Right forelimb (tissue), 1 donor: ENCODE measurements at regions not wholly inside any gene's neighbourhood (a gene's known extent, or its start where the extent isn't known, plus 50 kb on each side); places are given as distances from the start of the nearest gene placed in this dataset.

ENCODE experiments used
- DNase-seq: peaks from one replicate; pipeline ENCODE4 v3.0.0-alpha.2; 2018

DNA sequence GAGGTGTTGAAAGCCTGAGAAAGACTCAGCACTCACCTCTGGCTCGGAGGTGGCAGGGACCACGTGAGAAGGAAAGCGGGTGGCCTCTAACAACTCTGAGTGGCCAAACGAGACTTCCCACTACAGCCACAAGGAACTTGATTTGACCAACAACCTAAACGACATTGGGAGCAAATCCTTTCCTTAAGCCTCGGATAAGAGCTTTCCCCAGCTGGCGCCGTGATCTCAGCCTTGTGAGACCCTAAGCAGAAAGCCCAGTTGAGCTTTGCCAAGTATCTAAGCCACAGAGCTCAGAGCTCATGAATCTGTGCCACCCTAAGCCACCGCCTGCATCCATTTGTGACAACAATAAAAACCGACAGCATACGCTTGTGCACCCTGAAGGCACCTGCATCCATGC lies 636.0 kb downstream of the TBC1D22A start:
- DNase-seq, result no peak

DNA sequence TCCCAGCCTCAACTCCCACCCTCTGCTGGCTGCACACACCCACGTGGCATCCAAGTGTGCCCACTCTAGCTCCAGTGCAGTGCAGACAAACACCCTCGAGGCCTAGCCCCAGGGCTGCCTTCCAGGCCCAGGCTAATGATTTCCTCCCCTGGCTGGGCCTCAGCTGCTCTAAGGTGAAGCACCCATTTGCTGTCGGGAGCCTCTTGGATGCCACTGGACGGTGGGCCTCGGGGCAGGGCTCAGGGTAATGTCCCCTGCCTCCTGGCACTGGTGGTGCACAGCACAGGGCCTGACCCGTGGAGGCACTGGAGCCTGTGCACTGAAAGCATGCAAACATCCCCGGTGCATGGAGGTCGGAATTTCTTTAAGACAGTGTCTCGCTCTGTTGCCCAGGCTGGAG lies 635.2 kb downstream of the TBC1D22A start:
- no peak for DNase-seq

DNA sequence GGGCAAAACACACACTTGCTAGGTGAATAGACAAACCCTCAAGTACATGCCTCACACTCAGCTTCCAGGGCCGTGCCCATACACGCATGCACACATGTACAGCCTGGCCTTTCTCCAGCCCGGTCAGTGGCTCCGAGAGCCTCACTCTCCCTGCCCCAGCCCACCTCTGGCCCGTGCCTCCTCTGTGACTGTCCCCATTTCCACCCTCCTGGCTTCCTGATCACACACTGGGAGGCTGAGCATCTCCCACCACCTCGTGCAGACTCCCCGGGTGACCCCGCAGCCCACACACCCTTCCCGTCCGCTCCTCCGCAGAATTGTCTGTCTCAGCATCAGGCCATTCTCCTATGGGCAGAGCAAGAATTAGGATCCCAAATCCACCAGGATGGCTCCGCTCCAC lies 634.1 kb downstream of the TBC1D22A start:
- no peak for DNase-seq

DNA sequence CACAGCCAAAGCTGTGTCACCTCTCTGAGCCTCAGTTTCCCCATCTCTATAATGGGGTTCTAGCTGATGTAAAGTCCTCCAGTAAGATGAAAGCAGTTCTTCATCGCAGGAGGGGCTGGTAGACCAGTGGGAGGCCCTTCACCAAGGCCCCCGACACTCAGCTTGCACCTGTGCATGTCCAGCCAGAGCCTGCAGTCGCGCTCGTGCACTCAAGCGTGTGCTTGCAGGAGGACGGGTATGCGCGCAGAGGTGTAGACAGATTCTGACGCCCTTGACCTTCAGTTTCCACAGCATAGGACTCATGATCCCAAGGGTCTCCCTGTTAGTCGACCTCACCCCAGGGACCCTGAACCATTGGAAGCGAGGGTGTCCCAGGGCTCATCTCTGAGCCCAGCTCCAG lies 633.7 kb downstream of the TBC1D22A start:
- no peak for DNase-seq

DNA sequence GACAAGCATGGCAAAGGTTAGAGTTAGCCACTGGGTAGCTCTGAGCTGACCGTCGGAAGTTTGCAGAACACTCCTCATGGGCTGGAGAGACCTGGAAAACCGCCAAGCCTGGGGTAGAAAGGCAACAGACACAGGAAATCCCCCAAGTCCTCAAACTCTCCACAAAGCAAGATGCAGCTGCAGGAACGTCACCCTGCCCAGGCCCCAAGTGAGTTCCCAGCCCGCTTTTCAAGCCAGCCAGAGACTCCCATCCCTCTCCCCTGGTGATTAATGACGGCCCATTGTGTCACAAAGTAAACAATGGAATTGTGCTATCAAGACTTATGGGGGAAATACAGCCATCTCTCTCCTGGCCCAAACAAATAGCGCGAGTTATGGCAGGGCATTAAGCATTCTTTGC lies 633.0 kb downstream of the TBC1D22A start:
- DNase-seq, result no peak

DNA sequence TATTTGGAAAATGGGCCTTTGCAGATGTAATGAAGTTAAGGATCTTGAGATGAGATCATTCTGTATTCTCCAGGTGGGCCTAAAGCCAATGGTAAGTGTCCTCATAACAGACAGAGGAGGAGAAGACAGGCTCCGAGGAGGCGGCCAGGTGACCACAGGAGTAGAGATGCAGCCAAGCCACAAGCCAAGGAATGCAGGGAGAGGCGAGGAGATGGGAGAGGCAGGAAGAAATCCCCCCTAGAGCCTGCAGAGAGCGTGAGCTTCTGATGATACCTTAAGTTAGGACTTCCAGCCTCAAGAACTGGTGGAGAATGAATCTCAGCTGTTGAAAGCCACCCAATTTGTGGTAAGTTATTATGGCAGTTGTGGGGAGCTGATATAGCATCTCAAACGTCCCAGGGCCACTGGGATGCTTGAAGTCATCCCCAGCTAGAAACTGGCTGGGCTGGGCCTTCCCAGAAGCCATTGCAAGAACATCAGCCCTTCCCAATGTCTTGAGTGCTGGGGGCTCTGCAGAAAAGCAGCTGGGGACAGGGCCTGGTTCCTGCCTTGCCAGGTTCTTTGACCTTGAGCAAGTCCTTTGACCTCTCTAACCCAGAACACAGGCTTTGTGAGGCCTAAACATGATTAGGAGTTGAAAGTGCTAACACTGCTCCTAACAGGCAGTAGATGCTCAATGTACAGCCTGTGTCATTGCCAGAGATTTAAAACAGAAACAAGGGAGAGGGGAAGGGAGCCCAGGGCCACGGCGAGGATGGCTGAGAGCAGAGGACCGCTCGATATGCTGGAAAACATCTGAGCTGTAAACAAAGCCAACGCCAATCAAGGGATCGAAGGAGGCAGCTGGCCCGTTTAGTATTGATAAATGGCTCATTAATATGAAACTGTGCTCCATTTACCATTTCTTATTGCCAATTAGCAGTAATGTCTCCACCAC lies 632.3 kb downstream of the TBC1D22A start:
- DNase-seq, result no peak

DNA sequence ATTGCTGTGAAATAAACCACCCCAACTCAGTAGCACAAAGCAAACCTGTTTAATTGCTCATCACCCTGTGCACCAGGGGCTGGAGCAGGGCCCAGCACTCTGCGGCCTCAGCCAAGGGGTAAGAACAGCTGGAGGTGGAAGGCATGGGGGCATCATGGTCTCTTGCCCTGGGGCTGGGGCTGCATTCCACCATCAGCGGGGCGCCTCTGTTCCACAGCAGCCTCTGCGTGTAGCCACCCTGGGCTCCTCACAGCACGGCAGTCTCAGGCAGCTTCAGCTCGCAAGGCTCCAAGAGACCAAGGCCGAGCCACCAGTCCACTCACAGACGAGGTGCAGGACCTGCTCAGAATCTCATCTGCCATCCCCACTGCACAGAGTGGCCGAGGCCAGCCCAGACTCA lies 630.7 kb downstream of the TBC1D22A start:
- DNase-seq, result no peak

DNA sequence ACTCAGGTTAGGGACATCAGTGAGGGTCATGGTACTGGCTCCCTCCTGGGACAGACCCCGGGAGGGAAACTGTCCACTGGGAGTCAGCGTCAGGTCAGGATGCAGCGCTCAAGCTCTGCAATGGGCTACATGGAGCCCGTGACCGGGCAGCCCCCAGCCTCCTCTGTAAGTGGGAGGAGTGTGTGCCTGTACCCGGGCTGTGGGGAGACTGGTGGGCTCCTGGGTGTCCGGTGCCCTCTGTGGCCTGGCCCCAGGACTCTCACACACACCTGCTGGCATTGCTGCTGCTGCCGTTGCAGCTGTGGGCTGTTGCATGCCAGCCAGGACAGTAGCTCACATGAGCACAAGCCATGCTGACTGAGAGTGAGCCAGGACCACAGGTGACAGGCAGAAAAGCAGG lies 630.3 kb downstream of the TBC1D22A start:
- DNase-seq, result no peak

DNA sequence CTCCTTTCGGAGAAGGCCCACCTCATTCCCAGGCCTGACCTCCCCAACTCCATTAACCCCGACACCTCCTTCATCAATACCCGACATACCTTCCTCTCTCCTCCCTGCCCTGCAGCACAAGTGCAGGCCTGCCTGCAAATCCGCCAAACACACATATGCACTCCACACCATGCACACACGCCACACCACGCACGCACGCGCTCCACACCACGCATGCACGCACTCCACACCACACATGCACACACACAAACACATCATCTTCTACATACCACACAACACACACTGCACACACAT lies 629.6 kb downstream of the TBC1D22A start:
- DNase-seq, result no peak

DNA sequence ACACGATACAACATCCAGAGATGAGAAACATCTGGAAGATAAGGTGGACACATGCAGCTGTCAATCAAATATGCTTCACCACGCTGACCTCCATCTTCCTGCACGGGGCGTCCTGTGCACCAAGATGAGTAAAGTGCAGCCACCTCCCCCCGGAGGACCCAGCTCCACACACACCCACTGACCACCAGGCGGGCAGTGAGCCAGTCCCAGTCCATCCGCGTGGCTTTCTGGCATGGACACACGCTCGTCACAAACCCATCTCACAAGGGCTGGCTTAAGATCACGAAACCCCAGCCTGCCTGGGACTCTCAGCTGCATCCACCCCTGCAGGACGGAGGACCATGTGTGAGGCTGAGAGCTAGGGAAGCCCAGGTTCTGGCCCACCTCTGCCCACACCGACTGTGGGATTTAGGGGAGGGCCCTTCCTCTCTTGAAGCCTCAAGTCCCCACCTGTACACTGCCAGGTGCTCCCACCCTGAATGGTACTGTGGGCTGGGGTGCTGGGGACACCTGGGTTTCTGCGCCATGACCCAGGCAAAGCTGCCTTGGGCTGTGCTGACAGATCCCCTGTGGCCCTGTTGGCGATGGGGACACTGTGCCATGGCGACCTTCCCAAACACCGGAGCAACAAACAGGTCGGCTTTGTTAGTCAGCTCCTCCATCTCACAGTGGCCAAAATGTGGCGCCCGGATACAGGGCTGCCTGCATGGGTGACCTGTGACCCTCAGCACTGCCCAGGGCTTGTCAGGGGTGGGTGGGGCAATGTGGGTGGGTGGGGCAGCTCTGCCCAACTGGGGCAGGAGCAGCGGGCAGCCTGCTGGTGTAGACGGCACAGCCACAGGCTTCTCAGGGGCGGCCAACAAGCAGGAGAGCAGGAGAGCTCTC lies 629.0 kb downstream of the TBC1D22A start:
- DNase-seq, result no peak

DNA sequence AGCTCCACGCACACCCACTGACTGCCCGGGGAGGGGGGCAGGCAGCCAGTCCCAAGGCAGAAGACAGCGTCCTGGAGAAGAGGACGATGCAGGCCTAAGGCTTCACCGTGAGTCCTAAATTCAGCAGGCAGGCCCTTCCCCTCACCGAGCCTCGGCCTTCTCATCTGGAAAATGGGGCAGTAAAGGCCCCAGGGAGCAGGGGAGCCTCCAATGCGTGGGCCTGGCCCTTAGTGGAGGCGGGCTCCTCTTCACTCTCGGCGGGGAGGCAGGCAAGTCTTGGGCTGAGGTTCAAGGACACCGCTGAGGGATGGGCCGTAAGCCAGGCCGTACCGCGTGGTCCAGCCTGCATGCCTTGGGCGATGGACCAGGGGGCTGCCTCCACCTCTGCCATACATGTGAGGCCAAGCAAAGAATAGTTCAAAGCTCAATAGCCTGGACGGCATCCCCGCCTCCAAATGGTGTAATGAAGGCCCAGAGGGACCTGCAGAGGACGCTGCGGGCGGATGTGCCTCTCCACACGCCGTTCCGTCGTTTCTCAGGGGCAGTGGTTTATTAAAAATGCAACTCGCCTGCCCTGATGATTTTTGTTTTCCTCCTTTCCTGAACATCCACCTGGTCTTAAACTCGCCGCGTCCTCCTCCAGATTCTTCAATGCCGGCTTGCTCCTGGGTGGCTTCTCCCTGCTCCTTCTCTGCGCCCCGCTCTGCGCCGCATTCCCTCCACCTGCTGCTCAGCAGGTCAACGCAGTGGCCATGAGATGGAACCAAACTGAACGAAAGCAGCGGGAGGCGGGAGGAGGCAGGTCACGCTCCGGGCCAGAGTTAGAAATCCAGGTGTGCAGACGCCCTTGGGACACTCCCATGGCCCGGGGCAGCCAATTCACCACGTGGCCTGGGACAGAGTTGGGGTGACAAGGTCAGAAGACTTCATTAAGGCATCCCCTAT lies 627.8 kb downstream of the TBC1D22A start:
- DNase-seq, result no peak

DNA sequence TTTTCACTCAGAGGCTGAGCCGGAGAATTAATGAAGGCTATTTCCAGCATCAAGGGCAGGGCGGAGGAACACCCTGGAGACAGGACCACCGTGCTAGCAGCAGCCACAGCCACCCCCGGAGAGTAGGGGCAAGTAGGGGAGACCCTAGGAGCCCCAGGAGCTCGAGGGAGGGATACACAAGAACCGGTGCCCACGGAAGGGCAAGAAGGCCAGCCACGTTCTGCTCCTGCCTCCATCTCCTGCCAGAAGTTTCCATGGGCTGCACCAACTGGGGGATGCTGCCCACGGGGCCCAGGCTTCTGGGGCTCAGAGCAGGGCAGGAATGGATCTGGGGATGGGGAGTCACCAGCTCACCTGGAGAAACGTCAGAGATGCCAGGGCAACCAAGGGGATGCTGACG lies 626.8 kb downstream of the TBC1D22A start:
- DNase-seq, result no peak

DNA sequence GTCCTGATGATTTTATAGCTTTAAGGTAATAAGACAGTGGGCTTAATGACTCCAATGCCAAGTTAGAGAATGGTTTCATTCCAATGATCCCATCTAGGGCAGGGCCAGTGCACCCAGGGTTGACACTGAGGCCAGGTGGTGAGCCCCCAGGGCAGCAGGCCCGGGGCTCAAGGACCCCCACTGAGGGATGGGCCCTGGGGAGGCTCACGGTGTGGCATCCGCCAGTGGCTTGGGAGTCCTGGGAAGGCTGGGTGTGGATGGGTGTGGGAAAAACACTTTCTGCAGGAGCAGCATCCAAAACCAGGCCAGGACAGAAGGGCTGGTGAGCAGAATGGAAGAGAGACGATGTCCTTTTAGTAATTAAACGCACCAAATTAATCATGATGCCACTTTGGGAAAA lies 626.3 kb downstream of the TBC1D22A start:
- DNase-seq, result no peak

DNA sequence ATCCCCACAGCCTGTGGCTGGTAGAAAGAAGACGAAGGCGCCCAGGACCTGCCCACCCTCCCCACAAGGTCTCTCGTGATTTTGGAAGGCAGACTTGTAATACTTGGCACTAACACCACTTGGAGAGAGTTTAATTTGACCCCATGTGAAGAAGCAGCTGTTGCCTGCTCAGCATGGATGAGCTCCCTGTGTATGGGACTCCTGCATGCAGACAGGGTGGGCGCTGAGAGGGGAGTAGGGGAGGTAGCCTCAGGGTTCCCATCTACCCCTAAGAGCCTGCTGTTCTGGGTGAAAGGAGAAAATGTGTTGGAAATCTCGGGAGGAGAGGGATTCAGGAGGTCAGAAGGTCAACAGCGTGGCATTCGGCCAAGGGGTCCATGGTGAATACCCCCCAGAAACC lies 625.9 kb downstream of the TBC1D22A start:
- DNase-seq, result no peak

DNA sequence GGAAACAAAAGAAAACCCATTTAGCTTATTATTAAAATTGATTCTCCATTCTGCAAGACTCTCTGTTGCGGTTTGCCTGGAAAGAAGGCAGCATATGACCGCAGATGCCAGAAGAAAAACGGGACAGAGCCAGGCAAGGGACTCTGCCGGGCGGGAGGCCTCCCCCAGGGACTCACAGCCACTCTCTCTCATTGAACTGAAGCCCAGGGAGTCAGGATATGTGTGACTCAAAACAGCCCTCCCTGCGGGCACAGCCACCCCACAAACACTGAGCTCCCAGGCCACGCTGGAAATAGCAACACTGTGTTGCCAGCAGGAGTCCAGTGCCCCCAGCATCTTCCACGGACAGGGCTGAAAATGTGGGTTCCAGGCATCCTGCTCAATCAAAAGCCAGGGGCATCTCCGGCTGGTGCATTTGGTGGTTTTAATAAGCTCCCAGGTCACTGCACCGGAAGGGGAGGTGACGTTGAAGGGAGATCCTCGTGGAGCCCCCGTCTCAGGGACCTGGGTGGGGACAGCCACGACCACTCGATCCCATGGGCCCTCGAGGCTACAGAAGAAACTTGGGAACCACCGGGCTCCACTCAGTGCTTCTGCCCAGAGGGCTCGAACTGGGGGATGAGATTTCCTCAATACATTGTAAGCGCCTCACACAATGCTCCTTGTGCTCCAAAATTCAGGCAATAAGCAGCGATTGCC lies 624.5 kb downstream of the TBC1D22A start:
- no peak for DNase-seq

DNA sequence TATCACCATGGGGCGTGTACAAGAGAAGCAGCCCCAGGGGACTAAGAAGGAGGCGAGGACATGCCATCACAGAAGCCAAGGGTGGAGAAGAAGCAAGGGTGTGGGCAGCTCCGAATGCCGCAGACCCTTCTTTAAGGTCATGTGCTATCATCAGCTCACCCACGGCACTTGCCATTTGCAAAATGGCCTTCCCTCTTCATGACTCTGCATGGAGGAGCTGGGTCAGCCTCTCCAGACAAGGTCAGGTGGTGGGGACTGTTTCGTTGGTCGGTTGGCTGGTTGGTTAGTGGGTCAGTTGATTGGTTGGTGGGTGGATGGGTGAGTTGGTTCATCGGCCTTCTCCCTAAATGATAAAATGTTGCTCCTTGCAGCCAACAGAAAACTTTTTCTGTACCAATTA lies 622.5 kb downstream of the TBC1D22A start:
- peak; percentile 6 for DNase-seq

DNA sequence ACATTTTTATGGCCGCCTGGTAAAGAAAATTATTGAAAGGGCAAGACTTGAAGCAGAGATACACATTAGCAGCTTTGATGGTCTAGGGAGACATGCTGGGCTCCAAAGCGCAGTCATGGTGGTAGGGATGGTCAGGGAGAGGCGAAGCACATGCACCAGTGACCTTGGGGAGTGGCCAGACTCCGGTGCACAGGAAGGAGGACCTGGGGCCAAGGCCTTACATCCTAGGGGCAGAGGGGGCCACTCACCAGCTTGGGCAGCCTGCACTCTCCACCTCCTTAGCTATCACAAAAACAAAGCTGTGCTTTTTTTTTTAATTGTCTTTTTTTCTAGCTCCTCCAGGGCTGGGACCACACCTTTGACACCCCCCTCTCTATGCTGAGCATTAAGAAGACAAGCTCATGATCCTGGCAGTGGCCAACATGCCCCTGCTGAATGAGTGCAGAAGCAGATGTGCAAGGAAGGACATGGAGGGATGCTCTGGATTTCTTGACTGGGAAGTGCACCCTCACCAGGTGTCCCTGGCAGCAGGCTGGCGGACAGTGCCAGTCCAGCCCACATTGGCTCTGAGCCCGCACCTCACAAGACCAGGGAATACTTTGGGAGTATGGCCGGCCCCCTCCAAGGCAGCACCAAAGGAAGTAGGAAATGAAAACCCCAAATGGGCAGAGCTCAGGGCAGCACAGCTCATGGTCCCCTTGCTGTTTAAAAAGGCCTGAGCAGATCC lies 619.9 kb downstream of the TBC1D22A start:
- DNase-seq, result peak; percentile 6

DNA sequence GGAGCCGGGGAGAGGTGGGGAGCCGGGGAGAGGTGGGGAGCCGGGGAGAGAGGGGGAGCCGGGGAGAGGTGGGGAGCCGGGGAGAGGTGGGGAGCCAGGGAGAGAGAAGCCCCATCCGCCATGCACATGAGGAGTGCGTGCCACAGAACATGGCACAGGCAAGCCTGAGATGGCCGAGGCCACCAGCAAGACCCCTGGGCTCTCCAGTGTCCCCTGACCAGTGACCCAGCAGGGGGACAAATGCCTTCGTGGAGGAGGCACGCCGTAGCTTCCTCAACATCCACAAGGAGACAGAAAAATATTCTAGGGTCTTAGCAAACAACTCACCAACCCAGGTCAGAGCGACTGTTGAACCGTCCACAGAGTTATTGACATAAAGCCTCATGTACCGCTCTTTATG lies 618.8 kb downstream of the TBC1D22A start:
- peak; percentile 5 for DNase-seq

DNA sequence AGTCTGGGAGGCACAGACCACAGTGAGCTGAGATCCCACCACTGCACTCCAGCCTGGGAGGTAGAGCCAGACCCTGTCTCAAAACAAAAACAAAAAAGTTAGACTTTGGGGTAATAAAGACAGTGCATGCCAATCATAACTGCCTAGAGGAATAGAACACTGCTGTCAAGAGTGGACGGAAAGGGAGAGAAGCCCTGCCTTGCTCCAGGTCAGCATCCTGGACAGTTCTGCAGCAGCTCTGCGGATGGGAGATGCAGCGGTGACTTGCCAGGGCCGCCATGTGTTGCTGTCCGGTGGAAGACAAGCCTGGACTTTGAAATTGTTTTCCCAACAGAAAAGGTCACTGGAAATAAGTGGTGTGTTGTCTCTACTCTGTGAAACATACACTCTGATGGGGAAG lies 618.2 kb downstream of the TBC1D22A start:
- DNase-seq, result no peak

DNA sequence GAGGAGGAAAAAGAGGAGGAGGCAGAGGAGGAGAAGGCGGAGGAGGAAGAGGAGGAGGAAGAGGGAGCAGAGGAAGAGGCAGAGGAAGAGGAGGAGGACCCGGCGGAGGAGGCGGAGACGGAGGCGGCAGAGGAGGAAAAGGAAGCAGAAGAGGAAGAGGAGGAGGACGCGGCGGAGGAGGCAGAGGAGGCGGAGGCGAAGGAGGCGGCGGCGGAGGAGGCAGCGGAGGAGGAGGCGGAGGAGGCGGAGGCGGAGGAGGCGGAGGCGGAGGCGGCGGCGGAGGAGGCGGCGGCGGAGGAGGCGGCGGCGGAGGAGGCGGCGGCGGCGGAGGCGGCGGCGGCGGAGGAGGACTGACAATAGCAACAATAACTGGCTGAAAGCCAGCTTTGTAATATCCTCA lies 616.6 kb downstream of the TBC1D22A start:
- peak; percentile 13 for DNase-seq

DNA sequence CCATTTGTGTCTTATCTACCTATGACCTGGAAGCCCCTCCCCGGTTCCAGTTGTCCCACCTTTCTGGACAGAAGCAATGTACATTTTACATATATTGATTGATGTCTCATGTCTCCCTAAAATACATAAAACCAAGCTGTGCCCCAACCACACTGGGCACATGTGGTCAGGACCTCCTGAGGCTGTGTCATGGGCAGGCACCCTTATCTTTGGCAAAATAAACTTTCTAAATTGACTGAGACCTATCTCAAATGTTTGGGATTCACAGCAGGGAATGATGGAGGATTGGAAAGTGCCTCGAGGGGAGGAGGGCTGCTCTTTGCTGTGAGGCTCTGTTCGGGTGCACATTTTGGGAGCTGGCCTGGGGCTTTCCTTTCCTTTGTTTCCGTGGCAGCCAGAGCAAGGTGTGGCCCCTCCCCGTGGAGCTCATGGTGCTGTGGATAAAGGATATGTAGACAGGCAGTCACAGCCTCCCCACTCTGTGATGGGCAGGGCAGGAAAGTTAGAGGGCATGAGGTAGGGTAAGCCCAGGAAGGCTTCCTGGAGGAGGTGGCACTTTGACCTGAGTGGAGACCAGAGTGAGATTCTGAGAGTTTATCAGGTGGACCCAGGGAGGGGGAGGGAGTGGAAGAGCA lies 615.6 kb downstream of the TBC1D22A start:
- peak; percentile 19 for DNase-seq
